Neural cell (in vitro differentiated cells): ENCODE measurements at regions not wholly inside any gene's neighbourhood (a gene's known extent, or its start where the extent isn't known, plus 50 kb on each side); places are given as distances from the start of the nearest gene placed in this dataset.

Source experiments
- H2AFZ ChIP-seq: fragments of 200-600, 300-800 bp; sonication (generic), shearing (Covaris generic); 2 replicates; pipeline ENCODE4 v1.6.0; 2014; ENCODE audit warnings: low read depth, mild to moderate bottlenecking, antibody characterized with exemption, low read length, moderate library complexity
- H3F3A ChIP-seq: fragments of 200-600 bp; shearing (Covaris generic); 2 replicates; pipeline ENCODE4 v1.6.1; 2016; ENCODE audit warnings: mild to moderate bottlenecking, moderate library complexity, mixed read lengths, antibody characterized with exemption, low read length; ENCODE audit not compliant: insufficient read depth, poor library complexity, severe bottlenecking
- H3K27ac ChIP-seq: fragments of 200-600, 300-800 bp; sonication (generic), shearing (Covaris generic); 2 replicates; pipeline ENCODE4 v1.5.1; 2014; ENCODE audit warnings: mild to moderate bottlenecking, low read length, moderate library complexity
- H3K27me3 ChIP-seq: fragments of 300-800, 200-600 bp; sonication (generic), shearing (Covaris generic); 2 replicates; pipeline ENCODE4 v1.6.0; 2014; ENCODE audit warnings: mild to moderate bottlenecking, low read depth, low read length, moderate library complexity; ENCODE audit not compliant: insufficient read depth
- H3K36me3 ChIP-seq: fragments of 300-800, 200-600 bp; sonication (generic), shearing (Covaris generic); 2 replicates; pipeline ENCODE4 v1.5.1; 2014; ENCODE audit warnings: mild to moderate bottlenecking, antibody characterized with exemption, low read length, moderate library complexity; ENCODE audit not compliant: insufficient read depth
- H3K4me2 ChIP-seq: fragments of 300-800, 200-600 bp; sonication (generic), shearing (Covaris generic); 2 replicates; pipeline ENCODE4 v1.6.0; 2014; ENCODE audit warnings: mild to moderate bottlenecking, low read length
- H3K4me3 ChIP-seq: fragments of 300-800, 200-600 bp; sonication (generic), shearing (Covaris generic); 2 replicates; pipeline ENCODE4 v1.5.1; 2014; ENCODE audit warnings: mild to moderate bottlenecking, low read length, moderate library complexity
- H3K79me2 ChIP-seq: fragments of 200-600 bp; shearing (Covaris generic); replicated peaks from 2 replicates; pipeline ENCODE4 v1.6.0; 2014; ENCODE audit warnings: mild to moderate bottlenecking, low read length, moderate library complexity; ENCODE audit not compliant: insufficient read depth
- H3K9ac ChIP-seq: fragments of 300-800, 200-600 bp; sonication (generic), shearing (Covaris generic); 2 replicates; pipeline ENCODE4 v1.6.1; 2016; ENCODE audit warnings: mild to moderate bottlenecking, low read length, mixed read lengths
- H3K9me2 ChIP-seq: fragments of 200-600 bp; shearing (Covaris generic); 2 replicates; pipeline ENCODE4 v1.6.1; 2016; ENCODE audit warnings: mild to moderate bottlenecking, low read length, mixed read lengths; ENCODE audit not compliant: insufficient read depth
- H3K9me3 ChIP-seq: fragments of 200-600, 300-800 bp; sonication (generic), shearing (Covaris generic); 2 replicates; pipeline ENCODE4 v1.6.1; 2016; ENCODE audit warnings: mild to moderate bottlenecking, mixed run types, low read length, moderate library complexity, mixed read lengths
- H4K20me1 ChIP-seq: fragments of 200-600 bp; shearing (Covaris generic); 2 replicates; pipeline ENCODE4 v1.6.1; 2016; ENCODE audit warnings: mild to moderate bottlenecking, mixed run types; ENCODE audit not compliant: insufficient read depth
- EP300 ChIP-seq: fragments of 450-650 bp; conservative IDR thresholded peaks from 2 replicates; pipeline ENCODE4 v1.6.1; 2014; ENCODE audit warnings: antibody characterized with exemption, mild to moderate bottlenecking, moderate library complexity; ENCODE audit not compliant: poor library complexity, severe bottlenecking
- EZH2 ChIP-seq: fragments of 200-600, 300-800 bp; shearing (Covaris generic), sonication (generic); IDR thresholded peaks from 2 replicates; pipeline ENCODE4 v1.6.1; 2014; ENCODE audit warnings: antibody characterized with exemption, low read length, borderline replicate concordance, mild to moderate bottlenecking; ENCODE audit not compliant: insufficient read depth, poor library complexity, severe bottlenecking
- MXI1 ChIP-seq: fragments of 450-650 bp; conservative IDR thresholded peaks from 2 replicates; pipeline ENCODE4 v1.6.1; 2014; ENCODE audit warnings: antibody characterized with exemption, mild to moderate bottlenecking; ENCODE audit not compliant: poor library complexity, severe bottlenecking
- POLR2AphosphoS5 ChIP-seq: IDR thresholded peaks from 2 replicates; pipeline ENCODE4 v1.6.1; 2012
- RAD21 ChIP-seq: fragments of 450-650 bp; conservative IDR thresholded peaks from 2 replicates; pipeline ENCODE4 v1.6.1; 2014; ENCODE audit warnings: antibody characterized with exemption, mild to moderate bottlenecking, moderate library complexity
- SMC3 ChIP-seq: fragments of 450-650 bp; conservative IDR thresholded peaks from 2 replicates; pipeline ENCODE4 v1.6.1; 2014; ENCODE audit warnings: antibody characterized with exemption, mild to moderate bottlenecking, moderate library complexity; ENCODE audit not compliant: poor library complexity
- TAF1 ChIP-seq: IDR thresholded peaks from 2 replicates; pipeline ENCODE4 v1.6.1; 2012; ENCODE audit warnings: low read depth
- TF ChIP-seq, protein P1 (sequence below): IDR thresholded peaks from 2 replicates; pipeline ENCODE4 v1.6.1; 2012; ENCODE audit warnings: borderline replicate concordance
- TF ChIP-seq, protein P2 (sequence below): fragments of 450-650 bp; IDR thresholded peaks from 2 replicates; pipeline ENCODE4 v1.5.1; 2014; ENCODE audit warnings: antibody characterized with exemption, mild to moderate bottlenecking, moderate library complexity; ENCODE audit not compliant: poor library complexity, severe bottlenecking

DNA sequence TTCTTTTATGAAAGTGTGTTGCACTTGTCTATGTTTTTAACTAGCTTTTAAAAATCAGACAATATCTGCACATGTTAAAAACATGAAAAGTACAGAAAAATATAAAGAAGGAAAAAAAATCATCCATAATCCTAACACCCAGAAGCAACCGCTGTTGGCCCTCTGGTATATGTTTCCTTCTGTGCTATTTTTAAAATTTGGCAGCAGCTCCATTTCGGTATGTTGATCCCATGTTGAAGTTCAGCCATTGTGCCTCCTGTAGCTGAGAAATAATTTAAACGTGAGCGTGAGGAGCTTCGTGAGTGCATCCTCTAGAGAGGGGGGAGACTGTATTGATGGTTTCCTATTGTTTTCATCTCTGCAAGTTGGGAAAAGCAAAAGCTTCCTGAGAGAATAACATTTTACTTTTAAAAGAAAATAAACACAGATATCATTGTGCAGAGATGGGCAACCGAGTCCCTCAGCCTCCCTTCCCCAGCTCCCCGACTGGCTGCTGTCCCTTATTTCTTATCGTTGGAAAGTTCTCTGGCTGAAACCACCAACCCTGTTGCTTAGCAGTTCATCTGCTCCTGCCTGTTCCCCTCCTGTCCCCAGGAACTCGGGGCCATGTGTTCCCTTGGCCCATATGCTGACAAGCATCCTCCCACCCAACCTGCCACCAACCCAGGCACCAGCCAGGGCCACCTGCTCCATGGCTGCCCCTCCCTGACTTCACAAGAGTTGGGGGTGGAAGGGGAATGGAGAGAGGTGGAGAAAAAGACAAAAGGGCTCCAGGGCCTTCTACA is 499.1 kb upstream of the PODXL start:
- H3K79me2 ChIP-seq, result no peaks in the 10 kb centered on the region
- H4K20me1 ChIP-seq, result no peaks in the 10 kb centered on the region
- H3K9ac ChIP-seq, result no peak overlapping the region
- H3K36me3 ChIP-seq, result no peaks in the 10 kb centered on the region
- H2AFZ ChIP-seq, result no peak overlapping the region
- TF ChIP-seq RAD21 (no peak), SMC3 (no peak), EZH2 (no peak), MXI1 (no peak)
- TF ChIP-seq, protein P1, sequence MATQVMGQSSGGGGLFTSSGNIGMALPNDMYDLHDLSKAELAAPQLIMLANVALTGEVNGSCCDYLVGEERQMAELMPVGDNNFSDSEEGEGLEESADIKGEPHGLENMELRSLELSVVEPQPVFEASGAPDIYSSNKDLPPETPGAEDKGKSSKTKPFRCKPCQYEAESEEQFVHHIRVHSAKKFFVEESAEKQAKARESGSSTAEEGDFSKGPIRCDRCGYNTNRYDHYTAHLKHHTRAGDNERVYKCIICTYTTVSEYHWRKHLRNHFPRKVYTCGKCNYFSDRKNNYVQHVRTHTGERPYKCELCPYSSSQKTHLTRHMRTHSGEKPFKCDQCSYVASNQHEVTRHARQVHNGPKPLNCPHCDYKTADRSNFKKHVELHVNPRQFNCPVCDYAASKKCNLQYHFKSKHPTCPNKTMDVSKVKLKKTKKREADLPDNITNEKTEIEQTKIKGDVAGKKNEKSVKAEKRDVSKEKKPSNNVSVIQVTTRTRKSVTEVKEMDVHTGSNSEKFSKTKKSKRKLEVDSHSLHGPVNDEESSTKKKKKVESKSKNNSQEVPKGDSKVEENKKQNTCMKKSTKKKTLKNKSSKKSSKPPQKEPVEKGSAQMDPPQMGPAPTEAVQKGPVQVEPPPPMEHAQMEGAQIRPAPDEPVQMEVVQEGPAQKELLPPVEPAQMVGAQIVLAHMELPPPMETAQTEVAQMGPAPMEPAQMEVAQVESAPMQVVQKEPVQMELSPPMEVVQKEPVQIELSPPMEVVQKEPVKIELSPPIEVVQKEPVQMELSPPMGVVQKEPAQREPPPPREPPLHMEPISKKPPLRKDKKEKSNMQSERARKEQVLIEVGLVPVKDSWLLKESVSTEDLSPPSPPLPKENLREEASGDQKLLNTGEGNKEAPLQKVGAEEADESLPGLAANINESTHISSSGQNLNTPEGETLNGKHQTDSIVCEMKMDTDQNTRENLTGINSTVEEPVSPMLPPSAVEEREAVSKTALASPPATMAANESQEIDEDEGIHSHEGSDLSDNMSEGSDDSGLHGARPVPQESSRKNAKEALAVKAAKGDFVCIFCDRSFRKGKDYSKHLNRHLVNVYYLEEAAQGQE, result no peak
- no peaks in the 10 kb centered on the region for H3K9me2 ChIP-seq
- no peak overlapping the region for H3K4me3 ChIP-seq
- H3F3A ChIP-seq, result no peaks in the 10 kb centered on the region
- H3K27me3 ChIP-seq, result no peaks in the 10 kb centered on the region
- no peak overlapping the region for H3K4me2 ChIP-seq
- H3K9me3 ChIP-seq, result no peaks in the 10 kb centered on the region
- H3K27ac ChIP-seq, result no peak overlapping the region

DNA sequence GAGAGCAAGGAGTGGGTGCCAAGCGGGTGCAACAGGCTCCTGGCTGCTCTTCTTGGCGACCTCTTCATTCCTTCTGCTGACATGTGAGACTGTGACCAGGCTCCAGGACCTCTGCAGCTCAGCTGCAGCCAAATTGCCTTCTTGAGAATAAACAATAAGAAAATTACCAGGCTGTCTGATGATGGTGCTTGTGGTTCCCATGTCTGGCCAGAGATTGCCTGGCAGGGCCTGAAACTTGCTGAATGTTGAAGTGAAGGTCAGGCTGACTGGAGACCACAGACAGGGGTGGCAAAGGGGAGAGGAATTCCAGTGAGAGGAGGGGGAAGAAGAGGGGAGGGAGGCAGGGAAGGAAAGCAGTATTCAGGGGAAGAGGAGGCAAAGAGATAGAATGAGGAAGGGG is 497.4 kb upstream of the PODXL start:
- Histone ChIP-seq H3K9me3 (no peaks in the 10 kb centered on the region), H3K27me3 (no peaks in the 10 kb centered on the region), H3K9ac (no peak overlapping the region), H3K79me2 (no peaks in the 10 kb centered on the region), H3K27ac (no peak overlapping the region), H3K36me3 (no peaks in the 10 kb centered on the region), H3K4me2 (no peak overlapping the region), H3F3A (no peaks in the 10 kb centered on the region), H3K9me2 (no peaks in the 10 kb centered on the region), H4K20me1 (no peaks in the 10 kb centered on the region), H3K4me3 (no peak overlapping the region), H2AFZ (no peak overlapping the region)
- no peak for TF ChIP-seq RAD21
- no peak for TF ChIP-seq EP300
- TF ChIP-seq TAF1, result no peak
- TF ChIP-seq, protein P2, sequence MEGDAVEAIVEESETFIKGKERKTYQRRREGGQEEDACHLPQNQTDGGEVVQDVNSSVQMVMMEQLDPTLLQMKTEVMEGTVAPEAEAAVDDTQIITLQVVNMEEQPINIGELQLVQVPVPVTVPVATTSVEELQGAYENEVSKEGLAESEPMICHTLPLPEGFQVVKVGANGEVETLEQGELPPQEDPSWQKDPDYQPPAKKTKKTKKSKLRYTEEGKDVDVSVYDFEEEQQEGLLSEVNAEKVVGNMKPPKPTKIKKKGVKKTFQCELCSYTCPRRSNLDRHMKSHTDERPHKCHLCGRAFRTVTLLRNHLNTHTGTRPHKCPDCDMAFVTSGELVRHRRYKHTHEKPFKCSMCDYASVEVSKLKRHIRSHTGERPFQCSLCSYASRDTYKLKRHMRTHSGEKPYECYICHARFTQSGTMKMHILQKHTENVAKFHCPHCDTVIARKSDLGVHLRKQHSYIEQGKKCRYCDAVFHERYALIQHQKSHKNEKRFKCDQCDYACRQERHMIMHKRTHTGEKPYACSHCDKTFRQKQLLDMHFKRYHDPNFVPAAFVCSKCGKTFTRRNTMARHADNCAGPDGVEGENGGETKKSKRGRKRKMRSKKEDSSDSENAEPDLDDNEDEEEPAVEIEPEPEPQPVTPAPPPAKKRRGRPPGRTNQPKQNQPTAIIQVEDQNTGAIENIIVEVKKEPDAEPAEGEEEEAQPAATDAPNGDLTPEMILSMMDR, result no peak
- TF ChIP-seq SMC3, result no peak
- TF ChIP-seq, protein P1, result no peak
- TF ChIP-seq MXI1, result no peak
- no peak for TF ChIP-seq POLR2AphosphoS5
- TF ChIP-seq EZH2, result no peak
